HG03108 (cell line): ENCODE measurements at regions not wholly inside any gene's neighbourhood (a gene's known extent, or its start where the extent isn't known, plus 50 kb on each side); places are given as distances from the start of the nearest gene placed in this dataset.
"Not testable (repeated sequence)": the region's sequence is repeated elsewhere in the genome, so short reads cannot be mapped to it uniquely, and the experiment has no call there.

Experiments used
- ATAC-seq: cut with Tn5 transposase; IDR thresholded peaks from one replicate; pipeline ENCODE4 v1.9.1; 2021; ENCODE audit warnings: moderate library complexity; ENCODE audit not compliant: unreplicated experiment

DNA sequence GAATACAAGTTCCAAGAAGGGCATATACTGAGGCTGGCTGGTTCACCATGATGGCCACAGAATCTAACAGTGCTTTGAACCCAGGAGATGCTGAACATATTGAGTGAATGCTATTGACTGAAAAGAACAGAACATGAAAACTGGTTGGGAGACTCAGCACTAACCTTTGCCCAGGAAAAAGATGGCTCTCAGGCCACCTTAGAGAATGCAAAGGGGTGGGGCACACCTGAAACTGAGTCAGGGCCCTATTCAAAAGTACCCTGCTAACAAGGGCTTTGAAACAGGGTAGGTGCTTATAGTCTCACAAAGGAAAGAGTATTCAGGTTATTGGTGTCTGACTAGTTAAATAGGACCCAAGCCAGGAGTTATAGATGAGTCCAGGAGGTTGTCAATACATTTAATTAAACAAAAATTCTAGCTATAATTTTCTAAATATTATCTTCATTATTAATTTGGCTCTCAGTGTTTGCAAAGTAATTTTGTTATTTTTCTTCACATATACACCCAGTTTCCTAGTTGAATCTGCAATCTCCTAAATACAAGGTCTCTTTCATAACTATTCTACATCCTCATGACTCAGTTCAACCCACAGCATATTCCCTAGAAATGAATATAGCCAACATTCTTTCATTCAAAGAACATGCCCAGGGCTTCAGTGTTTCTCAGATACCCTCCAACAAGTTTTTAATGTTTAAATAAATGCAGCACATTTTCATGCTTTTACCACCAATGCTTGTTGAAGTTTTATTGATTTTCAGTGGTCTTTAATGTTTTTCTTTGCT, 144.2 kb upstream of the RAPGEF2 start:
- ATAC-seq, result no peak

DNA sequence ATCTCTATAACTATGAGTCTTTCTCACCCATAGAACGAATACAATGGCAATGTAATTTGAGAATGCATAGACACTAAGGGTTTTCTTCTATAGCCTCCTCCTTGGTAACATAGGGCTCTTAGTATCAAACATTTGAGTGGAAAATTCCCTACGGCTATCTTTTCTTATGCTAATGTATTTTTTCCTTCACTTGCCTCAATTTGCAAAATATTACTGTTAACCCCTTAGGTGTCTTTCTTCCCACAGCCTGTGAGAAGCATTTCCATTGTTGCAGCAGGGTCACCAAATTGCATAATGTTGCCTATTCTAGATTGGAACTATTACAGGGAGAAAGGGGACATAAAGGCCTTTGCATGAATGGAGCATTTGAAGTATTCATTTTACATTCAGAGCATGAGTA, 140.5 kb upstream of the RAPGEF2 start:
- ATAC-seq, result no peak

DNA sequence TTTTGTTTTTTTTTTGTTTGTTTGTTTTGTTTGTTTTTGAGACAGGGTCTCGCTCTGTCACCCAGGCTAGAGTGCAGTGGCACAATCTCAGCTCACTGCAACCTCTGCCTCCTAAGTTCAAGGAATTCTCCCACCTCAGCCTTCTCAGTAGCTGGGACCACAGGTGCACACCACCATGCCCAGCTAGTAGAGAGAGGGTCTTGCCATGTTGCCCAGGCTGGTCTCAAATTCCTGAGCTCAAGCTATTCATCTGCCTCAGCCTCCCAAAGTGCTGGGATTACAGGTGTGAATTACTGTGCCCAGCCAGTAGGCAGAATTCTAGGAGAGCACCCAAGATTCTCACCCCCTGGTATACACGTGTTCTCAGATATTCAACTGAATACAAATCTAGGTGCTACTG, 139.6 kb upstream of the RAPGEF2 start:
- not testable (repeated sequence) for ATAC-seq

GRCh38 chr4:158964114-158964727, 138.7 kb upstream of the RAPGEF2 start:
- ATAC-seq, result no peak

GRCh38 chr4:158964728-158965124, 138.2 kb upstream of the RAPGEF2 start:
- no peak for ATAC-seq

GRCh38 chr4:158965226-158965625, 137.7 kb upstream of the RAPGEF2 start:
- ATAC-seq, result no peak

GRCh38 chr4:158966091-158966490, 136.8 kb upstream of the RAPGEF2 start:
- ATAC-seq, result no peak

DNA sequence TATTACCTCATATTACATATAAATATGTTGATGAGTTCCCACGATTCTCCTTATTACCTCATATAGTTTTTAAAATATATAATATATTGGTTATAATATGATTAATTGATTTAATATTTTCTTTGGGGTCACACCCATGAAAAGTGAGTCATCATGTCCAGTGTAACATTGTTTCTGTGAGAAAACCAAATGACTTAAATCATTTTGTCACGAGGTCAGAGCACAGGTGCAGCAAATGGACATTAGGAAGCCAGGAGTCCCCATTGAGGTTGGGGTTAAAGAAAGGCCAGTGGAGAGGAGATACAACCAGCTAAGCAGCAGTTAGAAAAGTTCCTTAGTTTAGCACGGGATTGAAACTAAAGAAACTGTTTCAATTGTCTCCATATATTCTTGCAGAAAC, 133.9 kb upstream of the RAPGEF2 start:
- ATAC-seq, result no peak

DNA sequence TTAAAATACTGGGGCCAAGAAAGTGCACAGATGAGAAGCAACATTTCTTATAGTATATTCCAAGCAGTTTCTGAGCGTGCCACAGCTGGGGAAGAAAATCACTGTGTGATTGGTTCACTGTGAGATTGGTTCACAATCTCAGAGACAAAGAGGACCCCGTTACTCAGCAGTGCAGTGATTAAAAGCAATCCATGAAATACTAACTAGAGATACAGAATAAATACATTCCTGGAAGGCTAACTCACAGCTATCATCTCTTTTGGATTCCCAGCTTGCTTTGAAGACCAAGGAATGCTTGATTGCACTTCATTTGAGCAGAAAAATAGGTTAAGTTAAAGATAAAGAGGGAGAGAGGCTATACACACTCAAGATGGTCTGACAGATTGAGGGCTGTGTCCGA, 132.1 kb upstream of the RAPGEF2 start:
- no peak for ATAC-seq

DNA sequence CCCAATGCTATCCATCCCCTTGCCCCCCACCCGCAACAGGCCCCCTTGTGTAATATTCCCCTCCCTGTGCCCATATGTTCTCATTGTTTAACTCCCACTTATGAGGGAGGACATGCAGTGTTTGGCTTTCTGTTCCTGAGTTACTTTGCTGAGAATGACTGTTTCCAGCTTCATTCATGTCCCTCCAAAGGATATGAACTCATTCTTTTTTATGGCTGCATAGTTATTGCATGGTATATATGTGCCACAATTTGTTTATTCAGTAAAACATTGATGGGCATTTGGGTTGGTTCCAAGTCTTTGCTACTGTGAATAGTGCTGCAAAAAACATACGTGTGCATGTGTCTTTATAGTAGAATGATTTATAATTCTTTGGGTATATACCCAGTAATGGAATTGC, 128.4 kb upstream of the RAPGEF2 start:
- not testable (repeated sequence) for ATAC-seq

- not testable (repeated sequence) for ATAC-seq
Measured at GRCh38 chr4:158980711-158981110, 122.2 kb upstream of the RAPGEF2 start.

DNA sequence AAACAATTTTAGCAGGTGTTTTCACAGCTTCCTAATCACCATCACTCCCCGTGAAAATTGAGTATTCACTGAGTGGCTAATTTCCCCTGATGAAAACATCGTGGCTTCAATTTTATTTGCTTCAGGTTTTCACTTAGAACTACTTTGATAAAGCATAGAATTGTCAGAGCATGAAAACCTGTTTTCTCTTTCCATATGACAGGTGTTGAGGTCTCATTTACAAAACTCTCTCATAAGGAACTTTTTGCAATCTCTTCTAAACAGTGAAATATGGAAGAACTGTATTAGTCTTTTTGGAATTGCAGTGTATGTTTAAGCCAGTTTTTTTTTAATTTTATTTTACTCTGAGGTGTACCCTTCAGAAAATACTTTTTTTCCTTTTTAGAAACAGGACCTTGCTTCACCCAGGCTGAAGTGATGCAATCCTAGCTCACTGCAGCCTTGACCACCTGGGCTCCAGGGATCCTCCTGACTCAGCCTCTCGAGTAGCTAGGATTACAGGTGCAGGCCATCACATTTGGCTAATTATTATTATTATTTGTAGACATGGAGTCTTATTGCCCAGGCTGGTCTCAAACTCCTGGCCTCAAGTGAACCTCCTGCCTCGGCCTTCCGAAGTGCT, 111.2 kb upstream of the RAPGEF2 start:
- no peak for ATAC-seq

- ATAC-seq, result no peak
Measured at GRCh38 chr4:158993891-158994290, 109.0 kb upstream of the RAPGEF2 start.

GRCh38 chr4:158995040-158995439, 107.8 kb upstream of the RAPGEF2 start:
- no peak for ATAC-seq

DNA sequence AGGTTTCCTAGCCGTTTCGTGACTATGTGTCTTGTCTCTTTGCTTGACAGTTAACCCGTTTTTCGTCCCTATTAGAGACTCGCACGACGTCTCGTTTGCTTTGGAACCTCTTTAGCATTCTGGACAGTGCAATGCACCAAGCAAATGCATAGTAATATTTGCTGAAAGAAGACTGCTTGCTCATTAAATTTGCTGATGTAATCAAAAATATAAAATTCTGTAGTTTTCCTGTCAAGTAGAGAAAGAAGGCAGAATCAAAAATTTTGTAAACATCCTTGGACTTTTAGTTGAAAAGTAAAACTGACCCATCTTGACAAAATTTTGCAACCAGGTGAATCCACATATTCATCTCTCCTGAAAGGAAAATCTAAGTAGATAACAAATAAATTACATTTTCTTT, 106.9 kb upstream of the RAPGEF2 start:
- ATAC-seq, result no peak

DNA sequence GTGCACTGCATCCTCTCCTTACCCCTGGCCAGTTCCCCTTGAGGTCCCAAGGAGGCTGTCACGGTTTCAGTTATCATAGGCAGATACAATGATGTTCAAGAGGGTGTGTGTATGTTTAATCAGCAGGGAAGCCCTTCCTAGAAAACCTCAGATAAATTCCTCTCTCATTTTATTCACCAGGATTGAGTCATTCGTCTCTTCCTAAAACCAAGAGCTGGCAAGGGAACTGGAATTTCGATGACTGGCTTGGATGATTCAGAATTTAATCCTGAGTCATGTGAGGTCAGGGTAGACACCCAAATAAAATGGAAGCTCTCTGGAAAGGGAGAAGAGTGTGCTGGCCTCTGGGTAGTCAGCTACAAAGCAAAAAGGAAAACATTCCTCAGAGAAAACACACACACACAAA, 106.2 kb upstream of the RAPGEF2 start:
- no peak for ATAC-seq

GRCh38 chr4:158997660-158998349, 105.1 kb upstream of the RAPGEF2 start:
- no peak for ATAC-seq

GRCh38 chr4:158998624-158999023, 104.3 kb upstream of the RAPGEF2 start:
- ATAC-seq, result no peak

- ATAC-seq, result no peak
Measured at GRCh38 chr4:158999166-158999682, 103.7 kb upstream of the RAPGEF2 start.

DNA sequence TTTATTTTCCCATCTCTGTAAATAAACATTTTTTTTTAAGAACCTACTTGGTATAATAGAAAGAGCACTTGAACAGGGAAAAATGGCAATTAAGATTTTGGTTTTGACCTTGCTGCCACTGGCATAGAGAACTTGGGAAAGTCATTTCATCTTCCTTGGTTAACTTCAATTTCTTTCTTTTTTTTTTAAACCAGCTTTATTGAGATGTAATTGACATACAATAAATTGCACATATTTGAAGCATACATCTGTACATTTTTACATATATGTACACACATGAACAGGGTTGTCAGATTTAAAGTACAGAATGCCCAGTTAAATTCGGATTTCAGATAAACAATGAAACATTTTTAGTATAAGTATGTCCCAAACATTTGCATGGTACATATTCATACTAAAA, 103.0 kb upstream of the RAPGEF2 start:
- no peak for ATAC-seq

- no peak for ATAC-seq
Measured at GRCh38 chr4:159002950-159003349, 99.9 kb upstream of the RAPGEF2 start.
